SK-N-SH treated with all-trans-retinoic acid at 6 μM for 48 hours (cell line): ENCODE measurements at regions not wholly inside any gene's neighbourhood (a gene's known extent, or its start where the extent isn't known, plus 50 kb on each side); places are given as distances from the start of the nearest gene placed in this dataset.

Experiments
- ATAC-seq: fragments of 200-7000 bp; cut with Tn5 transposase; 3 replicates; pipeline ENCODE4 v1.9.1; 2020; ENCODE audit warnings: mild to moderate bottlenecking, moderate library complexity
- ARNTL ChIP-seq: fragments of 450-650 bp; formaldehyde crosslinking; IDR thresholded peaks from 2 replicates; pipeline ENCODE4 v1.5.0; 2020; ENCODE audit warnings: low read depth, mild to moderate bottlenecking, moderate library complexity, borderline replicate concordance
- BACH2 ChIP-seq: fragments of 250-450 bp; sonication (Bioruptor Pico); IDR thresholded peaks from 2 replicates; pipeline ENCODE4 v1.9.0; 2021; ENCODE audit warnings: mild to moderate bottlenecking, borderline replicate concordance
- CSDC2 ChIP-seq: fragments of 250-450 bp; sonication (Bioruptor Pico); IDR thresholded peaks from 2 replicates; pipeline ENCODE4 v1.5.0; 2020; ENCODE audit warnings: mild to moderate bottlenecking, moderate library complexity
- ESRRG ChIP-seq: fragments of 250-450 bp; sonication (Bioruptor Pico); IDR thresholded peaks from 2 replicates; pipeline ENCODE4 v1.6.1; 2021; ENCODE audit warnings: mild to moderate bottlenecking
- GLIS3 ChIP-seq: fragments of 250-450 bp; sonication (Bioruptor Pico); IDR thresholded peaks from 2 replicates; pipeline ENCODE4 v1.5.0; 2020; ENCODE audit warnings: mild to moderate bottlenecking, moderate library complexity
- OSR1 ChIP-seq: fragments of 250-450 bp; sonication (Bioruptor Pico); IDR thresholded peaks from 2 replicates; pipeline ENCODE4 v1.8.0; 2022; ENCODE audit warnings: moderate library complexity, mild to moderate bottlenecking, inconsistent platforms
- POU6F1 ChIP-seq: fragments of 250-450 bp; sonication (Bioruptor Pico); IDR thresholded peaks from 2 replicates; pipeline ENCODE4 v1.8.0; 2021; ENCODE audit warnings: low read depth, mild to moderate bottlenecking, moderate library complexity, borderline replicate concordance
- PPARA ChIP-seq: fragments of 250-450 bp; sonication (Bioruptor Pico); IDR thresholded peaks from 2 replicates; pipeline ENCODE4 v1.5.0; 2020; ENCODE audit warnings: mild to moderate bottlenecking, borderline replicate concordance
- RARB ChIP-seq: fragments of 250-450 bp; sonication (Bioruptor Pico); IDR thresholded peaks from 2 replicates; pipeline ENCODE4 v1.8.0; 2021; ENCODE audit warnings: mild to moderate bottlenecking, moderate library complexity
- TCF4 ChIP-seq: fragments of 250-450 bp; sonication (Bioruptor Pico); IDR thresholded peaks from 2 replicates; pipeline ENCODE4 v1.8.0; 2021; ENCODE audit warnings: mild to moderate bottlenecking, moderate library complexity, borderline replicate concordance
- TSHZ2 ChIP-seq: fragments of 250-450 bp; sonication (Bioruptor Pico); IDR thresholded peaks from 2 replicates; pipeline ENCODE4 v1.5.0; 2020; ENCODE audit warnings: mild to moderate bottlenecking, moderate library complexity
- ZFP30 ChIP-seq: fragments of 450-650 bp; formaldehyde crosslinking; IDR thresholded peaks from 2 replicates; pipeline ENCODE4 v1.5.0; 2022; ENCODE audit warnings: mild to moderate bottlenecking, moderate library complexity
- ZNF70 ChIP-seq: fragments of 450-650 bp; formaldehyde crosslinking; IDR thresholded peaks from 2 replicates; pipeline ENCODE4 v1.5.0; 2020; ENCODE audit warnings: mild to moderate bottlenecking, moderate library complexity
- ZNF8 ChIP-seq: fragments of 450-650 bp; formaldehyde crosslinking; IDR thresholded peaks from 2 replicates; pipeline ENCODE4 v1.5.0; 2020; ENCODE audit warnings: mild to moderate bottlenecking, moderate library complexity
- TF ChIP-seq, protein P1 (sequence below): fragments of 250-450 bp; sonication (Bioruptor Pico); IDR thresholded peaks from 2 replicates; pipeline ENCODE4 v1.5.1; 2020; ENCODE audit warnings: low read depth, mild to moderate bottlenecking, moderate library complexity
- TF ChIP-seq, protein P2 (sequence below): fragments of 250-450 bp; sonication (Bioruptor Pico); IDR thresholded peaks from 2 replicates; pipeline ENCODE4 v1.8.0; 2020; ENCODE audit warnings: mild to moderate bottlenecking, moderate library complexity, borderline replicate concordance

GRCh38 chr3:161567577-161568361, 71.2 kb downstream of the OTOL1 start:
- TF ChIP-seq CSDC2 (CRISPR knock-in tag): no peak
- no peak for TF ChIP-seq ZNF70
- no peak for TF ChIP-seq GLIS3 (CRISPR knock-in tag)
- peak; percentile 100 for ATAC-seq

DNA sequence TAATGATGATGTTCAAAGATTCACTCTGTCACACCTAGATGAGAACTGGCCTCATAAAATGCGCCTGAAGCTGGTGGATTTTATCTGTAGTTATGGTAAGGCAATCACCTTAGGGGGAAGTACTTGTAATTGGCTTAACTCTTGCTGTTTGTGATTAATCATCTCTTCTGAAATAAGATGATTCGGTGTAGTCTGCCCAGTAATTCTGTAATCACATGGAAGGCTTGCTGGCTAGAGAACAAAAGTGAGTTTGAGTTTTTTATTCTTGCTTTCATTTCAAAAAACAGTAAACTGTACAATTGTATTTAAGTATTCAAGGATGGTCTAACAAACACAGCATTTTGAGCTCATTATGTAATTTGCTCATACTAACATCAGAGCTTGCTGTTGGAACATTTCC, 72.1 kb downstream of the OTOL1 start:
- TF ChIP-seq CSDC2 (CRISPR knock-in tag): no peak
- no peak for TF ChIP-seq TSHZ2 (CRISPR knock-in tag)
- no peak for TF ChIP-seq POU6F1 (CRISPR knock-in tag)
- TF ChIP-seq ZNF70: no peak
- no peak for TF ChIP-seq OSR1
- no peak for TF ChIP-seq PPARA (CRISPR knock-in tag)
- no peak for TF ChIP-seq ZNF8 (CRISPR knock-in tag)
- TF ChIP-seq ESRRG (CRISPR knock-in tag): no peak
- no peak for TF ChIP-seq ZFP30 (CRISPR knock-in tag)
- no peak for TF ChIP-seq ARNTL
- peak; percentile 34 for ATAC-seq

DNA sequence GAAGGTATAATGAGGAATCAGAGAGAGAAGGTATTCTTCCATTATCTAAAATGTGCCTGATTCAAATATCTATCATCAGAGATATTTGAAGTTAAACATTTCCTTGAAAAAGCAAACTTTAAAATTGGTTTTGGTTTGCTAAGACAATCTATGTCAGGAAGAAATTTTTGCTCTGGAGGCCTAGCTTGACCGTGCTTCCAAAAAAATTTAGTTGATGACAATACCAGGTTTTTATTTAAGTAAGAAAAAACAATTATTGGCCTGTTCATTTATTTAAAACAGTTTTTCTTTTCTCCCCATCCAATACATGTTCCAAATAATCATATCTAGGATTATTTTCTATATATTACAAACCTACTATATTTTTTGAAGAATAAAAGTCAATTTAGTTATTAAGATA, 75.3 kb downstream of the OTOL1 start:
- ATAC-seq: no peak
- no peak for TF ChIP-seq BACH2 (CRISPR knock-in tag)
- TF ChIP-seq, protein P1, sequence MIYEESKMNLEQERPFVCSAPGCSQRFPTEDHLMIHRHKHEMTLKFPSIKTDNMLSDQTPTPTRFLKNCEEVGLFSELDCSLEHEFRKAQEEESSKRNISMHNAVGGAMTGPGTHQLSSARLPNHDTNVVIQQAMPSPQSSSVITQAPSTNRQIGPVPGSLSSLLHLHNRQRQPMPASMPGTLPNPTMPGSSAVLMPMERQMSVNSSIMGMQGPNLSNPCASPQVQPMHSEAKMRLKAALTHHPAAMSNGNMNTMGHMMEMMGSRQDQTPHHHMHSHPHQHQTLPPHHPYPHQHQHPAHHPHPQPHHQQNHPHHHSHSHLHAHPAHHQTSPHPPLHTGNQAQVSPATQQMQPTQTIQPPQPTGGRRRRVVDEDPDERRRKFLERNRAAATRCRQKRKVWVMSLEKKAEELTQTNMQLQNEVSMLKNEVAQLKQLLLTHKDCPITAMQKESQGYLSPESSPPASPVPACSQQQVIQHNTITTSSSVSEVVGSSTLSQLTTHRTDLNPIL (CRISPR knock-in tag): no peak
- TF ChIP-seq, all 23 proteins: peak for 0

- no peak for ATAC-seq
- TF ChIP-seq ZNF8 (CRISPR knock-in tag) (no peak), ZNF70 (no peak), TCF4 (CRISPR knock-in tag) (no peak), POU6F1 (CRISPR knock-in tag) (no peak), RARB (CRISPR knock-in tag) (no peak), ZFP30 (CRISPR knock-in tag) (no peak), BACH2 (CRISPR knock-in tag) (no peak)
- TF ChIP-seq, protein P1 (CRISPR knock-in tag): no peak
- TF ChIP-seq, protein P2, sequence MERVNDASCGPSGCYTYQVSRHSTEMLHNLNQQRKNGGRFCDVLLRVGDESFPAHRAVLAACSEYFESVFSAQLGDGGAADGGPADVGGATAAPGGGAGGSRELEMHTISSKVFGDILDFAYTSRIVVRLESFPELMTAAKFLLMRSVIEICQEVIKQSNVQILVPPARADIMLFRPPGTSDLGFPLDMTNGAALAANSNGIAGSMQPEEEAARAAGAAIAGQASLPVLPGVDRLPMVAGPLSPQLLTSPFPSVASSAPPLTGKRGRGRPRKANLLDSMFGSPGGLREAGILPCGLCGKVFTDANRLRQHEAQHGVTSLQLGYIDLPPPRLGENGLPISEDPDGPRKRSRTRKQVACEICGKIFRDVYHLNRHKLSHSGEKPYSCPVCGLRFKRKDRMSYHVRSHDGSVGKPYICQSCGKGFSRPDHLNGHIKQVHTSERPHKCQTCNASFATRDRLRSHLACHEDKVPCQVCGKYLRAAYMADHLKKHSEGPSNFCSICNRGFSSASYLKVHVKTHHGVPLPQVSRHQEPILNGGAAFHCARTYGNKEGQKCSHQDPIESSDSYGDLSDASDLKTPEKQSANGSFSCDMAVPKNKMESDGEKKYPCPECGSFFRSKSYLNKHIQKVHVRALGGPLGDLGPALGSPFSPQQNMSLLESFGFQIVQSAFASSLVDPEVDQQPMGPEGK: no peak
Observed at GRCh38 chr3:161573136-161573535, 76.5 kb downstream of the OTOL1 start.
